ENCODE measurements at regions not wholly inside any gene's neighbourhood (a gene's known extent, or its start where the extent isn't known, plus 50 kb on each side); places are given as distances from the start of the nearest gene placed in this dataset.

DNA sequence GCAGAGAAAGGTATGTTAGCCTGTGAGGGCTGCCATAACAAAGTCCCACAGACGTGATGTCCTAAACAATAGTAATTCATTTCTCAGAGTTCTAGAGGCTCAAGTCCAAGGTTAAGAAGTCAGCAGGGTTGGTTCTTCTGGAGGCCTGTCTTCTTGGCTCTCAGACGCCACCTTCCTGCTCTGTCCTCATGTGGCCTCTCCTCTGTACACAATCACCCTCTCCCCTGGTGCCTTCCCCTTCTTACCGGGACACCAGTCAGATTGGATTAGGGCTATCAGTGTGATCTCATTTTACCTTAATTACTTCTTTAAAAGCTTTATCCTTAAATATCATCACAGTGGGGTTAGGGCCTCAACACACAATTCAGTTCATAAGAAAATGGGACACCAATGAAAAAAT is 860.5 kb downstream of the RNF144A start:
- no peaks in the 10 kb centered on the region for H3K9me3 ChIP-seq
- no peaks in the 10 kb centered on the region for H3K4me1 ChIP-seq
- TF ChIP-seq JUN (IDR thresholded peaks at IDR 0.05): no peak
- no peak for TF ChIP-seq RAD21 (conservative IDR thresholded peaks at IDR 0.05 in 1 of 2, IDR thresholded peaks at IDR 0.05 in 1 of 2)
- TF ChIP-seq, protein P1, sequence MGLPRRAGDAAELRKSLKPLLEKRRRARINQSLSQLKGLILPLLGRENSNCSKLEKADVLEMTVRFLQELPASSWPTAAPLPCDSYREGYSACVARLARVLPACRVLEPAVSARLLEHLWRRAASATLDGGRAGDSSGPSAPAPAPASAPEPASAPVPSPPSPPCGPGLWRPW (IDR thresholded peaks at IDR 0.05): no peak
- no peak for TF ChIP-seq CHD2 (IDR thresholded peaks at IDR 0.05; ENCODE audit: low read length, partially characterized antibody)
- no peak for TF ChIP-seq MYC (IDR thresholded peaks at IDR 0.05; ENCODE audit: borderline replicate concordance, low read length)
- TF ChIP-seq ZNF302 (CRISPR knock-in tag; IDR thresholded peaks at IDR 0.05): no peak
- no peak for TF ChIP-seq NR3C1 (IDR thresholded peaks at IDR 0.05)
- no peak for TF ChIP-seq HEYL (CRISPR knock-in tag; IDR thresholded peaks at IDR 0.05)
- TF ChIP-seq HOXB5 (CRISPR knock-in tag; IDR thresholded peaks at IDR 0.05): no peak
- WGBS (ENCODE audit: missing lambda C conversion rate): 69% methylated on average over 3 of the region's 3 CpGs
- ATAC-seq (no peak), DNase-seq (ENCODE audit: low read depth in 1 of 2, low spot score in 1 of 2) (no peak), FAIRE-seq (no peak)
- POLR2A ChIA-PET: no interaction called here
- CTCF ChIA-PET: no interaction called here
- H3K4me2 ChIP-seq: no peak overlapping the region
- no peak overlapping the region for H3K4me3 ChIP-seq
- no peak overlapping the region for H3K27ac ChIP-seq

DNA sequence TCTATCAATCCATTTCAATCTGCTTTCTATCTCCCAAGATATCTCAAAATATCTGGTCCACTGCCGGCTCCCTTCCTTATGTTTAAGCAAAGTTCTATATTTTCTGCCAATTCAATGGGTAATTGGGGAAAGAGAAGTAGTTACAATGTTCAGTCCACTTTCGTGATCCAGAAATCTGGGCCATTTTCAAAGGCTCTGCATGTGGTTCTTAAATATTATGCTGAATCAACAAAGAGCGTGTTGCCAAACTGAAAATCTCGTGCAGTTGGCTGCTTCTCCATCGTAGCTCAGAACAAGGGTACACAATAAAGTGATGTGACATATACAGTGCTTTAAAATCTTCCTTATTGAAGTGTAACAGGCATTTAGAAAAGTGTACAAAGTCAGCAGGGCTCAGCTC is 863.1 kb downstream of the RNF144A start:
- 29% methylated on average over 5 of the region's 5 CpGs for WGBS (ENCODE audit: missing lambda C conversion rate)
- H3K4me1 ChIP-seq: no peaks in the 10 kb centered on the region
- ChIA-PET CTCF (no interaction called here), POLR2A (no interaction called here)
- FAIRE-seq: no peak
- no peak overlapping the region for H3K4me2 ChIP-seq
- DNase-seq (ENCODE audit: low read depth in 1 of 2, low spot score in 1 of 2): no peak
- H3K4me3 ChIP-seq: no peak overlapping the region
- H3K9me3 ChIP-seq: no peaks in the 10 kb centered on the region
- H3K27ac ChIP-seq: no peak overlapping the region
- TF ChIP-seq EP300 (IDR thresholded peaks at IDR 0.05) (no peak), MAFK (IDR thresholded peaks at IDR 0.05; ENCODE audit: partially characterized antibody) (peak; percentile 59)
- ATAC-seq: no peak

DNA sequence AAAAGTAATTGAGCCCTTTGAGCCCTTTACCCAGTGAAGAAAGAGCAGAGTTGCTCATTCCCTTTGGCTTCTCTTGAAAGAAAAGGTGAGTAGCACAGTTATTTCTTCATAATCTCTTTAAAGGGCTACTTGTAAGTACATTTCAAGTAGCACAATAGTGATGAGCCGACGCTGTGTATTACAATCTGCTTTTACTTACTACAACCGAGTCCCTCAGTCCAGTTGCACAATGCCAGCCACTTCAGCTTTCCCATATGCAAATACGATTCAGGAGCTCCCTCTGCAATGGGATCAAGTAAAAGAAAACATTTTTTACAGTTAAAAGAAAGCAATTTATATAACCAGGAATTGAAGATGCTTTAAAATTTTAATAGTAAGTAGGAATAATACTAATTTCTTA is 868.5 kb downstream of the RNF144A start:
- WGBS (ENCODE audit: missing lambda C conversion rate): 15% methylated on average over 4 of the region's 4 CpGs
- Histone ChIP-seq H3K27ac (no peak overlapping the region), H3K4me3 (no peak overlapping the region), H3K4me1 (peaks cover 9% of the 10 kb centered on the region), H3K9me3 (no peaks in the 10 kb centered on the region), H3K4me2 (no peak overlapping the region)
- no peak for FAIRE-seq
- DNase-seq (ENCODE audit: low read depth in 1 of 2, low spot score in 1 of 2): no peak
- ChIA-PET CTCF (interaction anchor here (0.7 to 1.0 kb wide), 2 partner anchors 10 to 138 kb away, joined by 3 read pairs; no protein-coding TSS in a partner anchor), POLR2A (no interaction called here)
- no peak for ATAC-seq
- TF ChIP-seq GATA3 (IDR thresholded peaks at IDR 0.05; ENCODE audit: borderline replicate concordance) (no peak), RNF2 (IDR thresholded peaks at IDR 0.05; ENCODE audit: borderline replicate concordance, low read depth) (no peak), JUNB (IDR thresholded peaks at IDR 0.05) (no peak), KDM1A (IDR thresholded peaks at IDR 0.05; ENCODE audit: low read depth) (no peak), RCOR1 (IDR thresholded peaks at IDR 0.05; ENCODE audit: low read depth, low read length) (no peak), JUN (IDR thresholded peaks at IDR 0.05) (no peak), HOXB5 (CRISPR knock-in tag; IDR thresholded peaks at IDR 0.05) (no peak), TFCP2L1 (CRISPR knock-in tag; IDR thresholded peaks at IDR 0.05) (no peak), NFE2L2 (conservative IDR thresholded peaks at IDR 0.05; ENCODE audit: low read length) (no peak), EHMT2 (IDR thresholded peaks at IDR 0.05; ENCODE audit: low read depth) (no peak), FOSB (CRISPR knock-in tag; IDR thresholded peaks at IDR 0.05) (no peak), SMC3 (IDR thresholded peaks at IDR 0.05) (no peak), CBX2 (IDR thresholded peaks at IDR 0.05; ENCODE audit: borderline replicate concordance, low read depth) (no peak), CBX8 (IDR thresholded peaks at IDR 0.05) (no peak)
- TF ChIP-seq, protein P2, sequence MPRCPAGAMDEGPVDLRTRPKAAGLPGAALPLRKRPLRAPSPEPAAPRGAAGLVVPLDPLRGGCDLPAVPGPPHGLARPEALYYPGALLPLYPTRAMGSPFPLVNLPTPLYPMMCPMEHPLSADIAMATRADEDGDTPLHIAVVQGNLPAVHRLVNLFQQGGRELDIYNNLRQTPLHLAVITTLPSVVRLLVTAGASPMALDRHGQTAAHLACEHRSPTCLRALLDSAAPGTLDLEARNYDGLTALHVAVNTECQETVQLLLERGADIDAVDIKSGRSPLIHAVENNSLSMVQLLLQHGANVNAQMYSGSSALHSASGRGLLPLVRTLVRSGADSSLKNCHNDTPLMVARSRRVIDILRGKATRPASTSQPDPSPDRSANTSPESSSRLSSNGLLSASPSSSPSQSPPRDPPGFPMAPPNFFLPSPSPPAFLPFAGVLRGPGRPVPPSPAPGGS (IDR thresholded peaks at IDR 0.05): no peak
